ENCODE measurements at regions not wholly inside any gene's neighbourhood (a gene's known extent, or its start where the extent isn't known, plus 50 kb on each side); places are given as distances from the start of the nearest gene placed in this dataset.
"Not testable (repeated sequence)": the region's sequence is repeated elsewhere in the genome, so short reads cannot be mapped to it uniquely, and the experiment has no call there.

- no peak for DNase-seq (ENCODE audit: low read depth in 1 of 2, low spot score in 1 of 2)
Observed at GRCh38 chr11:11220786-11221185, 132.3 kb downstream of the CSNK2A3 start.

- DNase-seq (ENCODE audit: low read depth in 1 of 2, low spot score in 1 of 2), result no peak
Observed at GRCh38 chr11:11218629-11218986, 134.4 kb downstream of the CSNK2A3 start.

GRCh38 chr11:11217929-11218628 lies 135.0 kb downstream of the CSNK2A3 start:
- DNase-seq (ENCODE audit: low read depth in 1 of 2, low spot score in 1 of 2), result no peak

GRCh38 chr11:11217289-11217928 lies 135.6 kb downstream of the CSNK2A3 start:
- DNase-seq (ENCODE audit: low read depth in 1 of 2, low spot score in 1 of 2), result no peak

- no peak for DNase-seq (ENCODE audit: low read depth in 1 of 2, low spot score in 1 of 2)
Observed at GRCh38 chr11:11215944-11216343, 137.1 kb downstream of the CSNK2A3 start.

- DNase-seq (ENCODE audit: low read depth in 1 of 2, low spot score in 1 of 2), result no peak
Observed at GRCh38 chr11:11215058-11215815, 137.8 kb downstream of the CSNK2A3 start.

GRCh38 chr11:11213117-11213516 lies 139.9 kb downstream of the CSNK2A3 start:
- DNase-seq (ENCODE audit: low read depth in 1 of 2, low spot score in 1 of 2), result no peak

- DNase-seq (ENCODE audit: low read depth in 1 of 2, low spot score in 1 of 2), result no peak
Observed at GRCh38 chr11:11211888-11212287, 141.2 kb downstream of the CSNK2A3 start.

GRCh38 chr11:11211186-11211585 lies 141.9 kb downstream of the CSNK2A3 start:
- DNase-seq (ENCODE audit: low read depth in 1 of 2, low spot score in 1 of 2), result no peak

GRCh38 chr11:11210446-11210845 lies 142.6 kb downstream of the CSNK2A3 start:
- DNase-seq (ENCODE audit: low read depth in 1 of 2, low spot score in 1 of 2), result no peak

- no peak for DNase-seq (ENCODE audit: low read depth in 1 of 2, low spot score in 1 of 2)
Observed at GRCh38 chr11:11209967-11210366, 143.1 kb downstream of the CSNK2A3 start.

GRCh38 chr11:11208994-11209393 lies 144.1 kb downstream of the CSNK2A3 start:
- no peak for DNase-seq (ENCODE audit: low read depth in 1 of 2, low spot score in 1 of 2)

GRCh38 chr11:11207428-11207827 lies 145.6 kb downstream of the CSNK2A3 start:
- no peak for DNase-seq (ENCODE audit: low read depth in 1 of 2, low spot score in 1 of 2)

GRCh38 chr11:11206484-11206883 lies 146.6 kb downstream of the CSNK2A3 start:
- no peak for DNase-seq (ENCODE audit: low read depth in 1 of 2, low spot score in 1 of 2)

- no peak for DNase-seq (ENCODE audit: low read depth in 1 of 2, low spot score in 1 of 2)
Observed at GRCh38 chr11:11202885-11203284, 150.2 kb downstream of the CSNK2A3 start.

GRCh38 chr11:11201302-11201701 lies 151.7 kb downstream of the CSNK2A3 start:
- DNase-seq (ENCODE audit: low read depth in 1 of 2, low spot score in 1 of 2), result not testable (repeated sequence)

- no peak for DNase-seq (ENCODE audit: low read depth in 1 of 2, low spot score in 1 of 2)
Observed at GRCh38 chr11:11192541-11192940, 160.5 kb downstream of the CSNK2A3 start.

- DNase-seq (ENCODE audit: low read depth in 1 of 2, low spot score in 1 of 2), result no peak
Observed at GRCh38 chr11:11189506-11189905, 163.5 kb downstream of the CSNK2A3 start.

GRCh38 chr11:11186249-11186648 lies 166.8 kb downstream of the CSNK2A3 start:
- no peak for DNase-seq (ENCODE audit: low read depth in 1 of 2, low spot score in 1 of 2)

GRCh38 chr11:11182261-11182660 lies 170.8 kb downstream of the CSNK2A3 start:
- DNase-seq (ENCODE audit: low read depth in 1 of 2, low spot score in 1 of 2), result no peak

- no peak for DNase-seq (ENCODE audit: low read depth in 1 of 2, low spot score in 1 of 2)
Observed at GRCh38 chr11:11178671-11179638, 174.1 kb downstream of the CSNK2A3 start.

Measured in activated CD4-positive, alpha-beta T cell treated with anti-CD3 and anti-CD28 coated beads, Interleukin-2, amount 50 U/mL, for 24 hours (primary cell).